ENCODE measurements at regions not wholly inside any gene's neighbourhood (a gene's known extent, or its start where the extent isn't known, plus 50 kb on each side); places are given as distances from the start of the nearest gene placed in this dataset.

- TF ChIP-seq EZH2phosphoT487 (IDR thresholded peaks at IDR 0.05; ENCODE audit: borderline replicate concordance, low read length) (no peak), CTCF (IDR thresholded peaks at IDR 0.05; ENCODE audit: low read depth, low read length, poor library complexity, severe bottlenecking) (no peak)
- Histone ChIP-seq H3K27me3 (ENCODE audit: control insufficient read depth, low read length) (no peaks in the 10 kb centered on the region), H3F3A (ENCODE audit: control insufficient read depth, insufficient read depth) (no peaks in the 10 kb centered on the region), H3K27ac (ENCODE audit: low read depth, low read length) (no peak overlapping the region), H3K9me3 (ENCODE audit: control insufficient read depth, insufficient read depth, low read length) (no peaks in the 10 kb centered on the region), H3K9me2 (replicated peaks; ENCODE audit: control insufficient read depth, low read length) (no peaks in the 10 kb centered on the region), H3K79me2 (ENCODE audit: control insufficient read depth, low read length) (no peaks in the 10 kb centered on the region), H3K4me1 (ENCODE audit: control insufficient read depth, low read length) (no peaks in the 10 kb centered on the region), H3K36me3 (ENCODE audit: control insufficient read depth, low read length) (no peaks in the 10 kb centered on the region), H4K20me1 (ENCODE audit: control insufficient read depth, insufficient read depth, low read depth, low read length) (no peaks in the 10 kb centered on the region), H3K4me2 (ENCODE audit: low read length) (no peak overlapping the region), H3K4me3 (ENCODE audit: low read length) (no peak overlapping the region)
Observed at GRCh38 chrX:33735182-33735581, 396.9 kb downstream of the FAM47A start.

GRCh38 chrX:33726281-33727160 lies 405.6 kb downstream of the FAM47A start:
- H3K79me2 ChIP-seq (ENCODE audit: control insufficient read depth, low read length) = no peaks in the 10 kb centered on the region
- no peaks in the 10 kb centered on the region for H3K4me1 ChIP-seq (ENCODE audit: control insufficient read depth, low read length)
- no peaks in the 10 kb centered on the region for H3F3A ChIP-seq (ENCODE audit: control insufficient read depth, insufficient read depth)
- no peaks in the 10 kb centered on the region for H3K27me3 ChIP-seq (ENCODE audit: control insufficient read depth, low read length)
- no peak overlapping the region for H3K4me3 ChIP-seq (ENCODE audit: low read length)
- no peaks in the 10 kb centered on the region for H4K20me1 ChIP-seq (ENCODE audit: control insufficient read depth, insufficient read depth, low read depth, low read length)
- no peak overlapping the region for H3K27ac ChIP-seq (ENCODE audit: low read depth, low read length)
- no peaks in the 10 kb centered on the region for H3K9me3 ChIP-seq (ENCODE audit: control insufficient read depth, insufficient read depth, low read length)
- H3K9me2 ChIP-seq (replicated peaks; ENCODE audit: control insufficient read depth, low read length) = no peaks in the 10 kb centered on the region
- no peaks in the 10 kb centered on the region for H3K36me3 ChIP-seq (ENCODE audit: control insufficient read depth, low read length)
- no peak for TF ChIP-seq EZH2phosphoT487 (IDR thresholded peaks at IDR 0.05; ENCODE audit: borderline replicate concordance, low read length)
- TF ChIP-seq CTCF (IDR thresholded peaks at IDR 0.05; ENCODE audit: low read depth, low read length, poor library complexity, severe bottlenecking) = no peak
- no peak overlapping the region for H3K4me2 ChIP-seq (ENCODE audit: low read length)

- no peaks in the 10 kb centered on the region for H3K36me3 ChIP-seq (ENCODE audit: control insufficient read depth, low read length)
- no peaks in the 10 kb centered on the region for H4K20me1 ChIP-seq (ENCODE audit: control insufficient read depth, insufficient read depth, low read depth, low read length)
- no peaks in the 10 kb centered on the region for H3K79me2 ChIP-seq (ENCODE audit: control insufficient read depth, low read length)
- no peaks in the 10 kb centered on the region for H3K27me3 ChIP-seq (ENCODE audit: control insufficient read depth, low read length)
- TF ChIP-seq CTCF (IDR thresholded peaks at IDR 0.05; ENCODE audit: low read depth, low read length, poor library complexity, severe bottlenecking) = no peak
- TF ChIP-seq EZH2phosphoT487 (IDR thresholded peaks at IDR 0.05; ENCODE audit: borderline replicate concordance, low read length) = no peak
- H3K4me2 ChIP-seq (ENCODE audit: low read length) = peak overlapping the region; percentile 67
- no peaks in the 10 kb centered on the region for H3K4me1 ChIP-seq (ENCODE audit: control insufficient read depth, low read length)
- H3K27ac ChIP-seq (ENCODE audit: low read depth, low read length) = no peak overlapping the region
- H3F3A ChIP-seq (ENCODE audit: control insufficient read depth, insufficient read depth) = no peaks in the 10 kb centered on the region
- no peaks in the 10 kb centered on the region for H3K9me3 ChIP-seq (ENCODE audit: control insufficient read depth, insufficient read depth, low read length)
- no peaks in the 10 kb centered on the region for H3K9me2 ChIP-seq (replicated peaks; ENCODE audit: control insufficient read depth, low read length)
- H3K4me3 ChIP-seq (ENCODE audit: low read length) = peak overlapping the region; percentile 71
Observed at GRCh38 chrX:33725535-33726210, 406.4 kb downstream of the FAM47A start.
